Activated effector memory CD4-positive, alpha-beta T cell treated with Interleukin-2 at 50 U/mL for 16 hours (primary cell): ENCODE measurements at regions not wholly inside any gene's neighbourhood (a gene's known extent, or its start where the extent isn't known, plus 50 kb on each side); places are given as distances from the start of the nearest gene placed in this dataset.
"Not testable (repeated sequence)": the region's sequence is repeated elsewhere in the genome, so short reads cannot be mapped to it uniquely, and the experiment has no call there.

Experiments
- DNase-seq: peaks from one replicate; pipeline ENCODE4 v3.0.0-alpha.2; 2020

GRCh38 chr2:81396417-81397019 is 1092.0 kb upstream of the LRRTM1 start:
- no peak for DNase-seq

GRCh38 chr2:81395746-81396145 is 1091.2 kb upstream of the LRRTM1 start:
- DNase-seq = no peak

GRCh38 chr2:81389203-81389602 is 1084.7 kb upstream of the LRRTM1 start:
- DNase-seq = no peak

GRCh38 chr2:81363800-81364199 is 1059.2 kb upstream of the LRRTM1 start:
- DNase-seq = no peak

GRCh38 chr2:81362468-81362867 is 1057.9 kb upstream of the LRRTM1 start:
- not testable (repeated sequence) for DNase-seq

GRCh38 chr2:81355436-81355835 is 1050.9 kb upstream of the LRRTM1 start:
- DNase-seq = no peak

GRCh38 chr2:81334046-81334445 is 1029.5 kb upstream of the LRRTM1 start:
- no peak for DNase-seq

GRCh38 chr2:81328968-81329367 is 1024.4 kb upstream of the LRRTM1 start:
- DNase-seq = no peak

GRCh38 chr2:81327911-81328310 is 1023.4 kb upstream of the LRRTM1 start:
- DNase-seq = no peak

GRCh38 chr2:81324046-81324445 is 1019.5 kb upstream of the LRRTM1 start:
- no peak for DNase-seq

GRCh38 chr2:81304154-81304830 is 999.7 kb upstream of the LRRTM1 start:
- no peak for DNase-seq

- no peak for DNase-seq
Observed at GRCh38 chr2:81303321-81303720, 998.8 kb upstream of the LRRTM1 start.

- no peak for DNase-seq
Observed at GRCh38 chr2:81299841-81300240, 995.3 kb upstream of the LRRTM1 start.

GRCh38 chr2:81290846-81291245 is 986.3 kb upstream of the LRRTM1 start:
- no peak for DNase-seq

GRCh38 chr2:81283081-81283480 is 978.5 kb upstream of the LRRTM1 start:
- no peak for DNase-seq

GRCh38 chr2:81282151-81282769 is 977.7 kb upstream of the LRRTM1 start:
- DNase-seq = no peak

- no peak for DNase-seq
Observed at GRCh38 chr2:81276595-81276994, 972.0 kb upstream of the LRRTM1 start.

- DNase-seq = no peak
Observed at GRCh38 chr2:81266106-81266505, 961.6 kb upstream of the LRRTM1 start.

GRCh38 chr2:81263989-81264388 is 959.4 kb upstream of the LRRTM1 start:
- DNase-seq = no peak

- no peak for DNase-seq
Observed at GRCh38 chr2:81260320-81260719, 955.8 kb upstream of the LRRTM1 start.

GRCh38 chr2:81250270-81250669 is 945.7 kb upstream of the LRRTM1 start:
- DNase-seq = no peak

GRCh38 chr2:81249152-81249551 is 944.6 kb upstream of the LRRTM1 start:
- DNase-seq = no peak

- no peak for DNase-seq
Observed at GRCh38 chr2:81247648-81248047, 943.1 kb upstream of the LRRTM1 start.

GRCh38 chr2:81242501-81242900 is 937.9 kb upstream of the LRRTM1 start:
- no peak for DNase-seq

GRCh38 chr2:81238462-81238861 is 933.9 kb upstream of the LRRTM1 start:
- no peak for DNase-seq
